Endodermal cell (in vitro differentiated cells): ENCODE measurements at regions not wholly inside any gene's neighbourhood (a gene's known extent, or its start where the extent isn't known, plus 50 kb on each side); places are given as distances from the start of the nearest gene placed in this dataset.

Experiments
- DNase-seq: peaks from one replicate; pipeline ENCODE4 v3.0.0-alpha.2; 2017
- H3K27ac ChIP-seq: 2 replicates; pipeline ENCODE4 v1.5.1; 2013; ENCODE audit warnings: mild to moderate bottlenecking, low read depth, low read length, moderate library complexity
- H3K27me3 ChIP-seq: 2 replicates; pipeline ENCODE4 v1.6.1; 2013; ENCODE audit warnings: mild to moderate bottlenecking, low read length, moderate library complexity; ENCODE audit not compliant: insufficient read depth, control insufficient read depth, poor library complexity, severe bottlenecking
- H3K36me3 ChIP-seq: 2 replicates; pipeline ENCODE4 v1.7.0; 2013; ENCODE audit warnings: mild to moderate bottlenecking, low read length, moderate library complexity; ENCODE audit not compliant: control insufficient read depth, insufficient read depth
- H3K4me1 ChIP-seq: one replicate; pipeline ENCODE4 v1.7.0; 2013; ENCODE audit warnings: low read length; ENCODE audit not compliant: control insufficient read depth, insufficient read depth
- H3K4me3 ChIP-seq: 2 replicates; pipeline ENCODE4 v1.5.1; 2013; ENCODE audit warnings: mild to moderate bottlenecking, low read length, moderate library complexity
- H3K9ac ChIP-seq: 2 replicates; pipeline ENCODE4 v1.6.1; 2013; ENCODE audit warnings: mild to moderate bottlenecking, low read length, moderate library complexity; ENCODE audit not compliant: poor library complexity, severe bottlenecking; ENCODE audit errors: extremely low read depth
- H3K9me3 ChIP-seq: 2 replicates; pipeline ENCODE4 v1.6.1; 2013; ENCODE audit warnings: mild to moderate bottlenecking, low read length, moderate library complexity; ENCODE audit not compliant: control insufficient read depth
- H3K27ac Mint-ChIP-seq: 2 replicates; pipeline ENCODE4 v1.8.0; 2020; ENCODE audit warnings: mixed read lengths
- H3K27me3 Mint-ChIP-seq: 2 replicates; pipeline ENCODE4 v1.8.0; 2021; ENCODE audit warnings: mild to moderate bottlenecking, mixed read lengths; ENCODE audit not compliant: insufficient read depth
- H3K36me3 Mint-ChIP-seq: 2 replicates; pipeline ENCODE4 v1.8.0; 2020; ENCODE audit warnings: low read depth, mixed read lengths
- H3K4me1 Mint-ChIP-seq: 2 replicates; pipeline ENCODE4 v1.8.0; 2020; ENCODE audit warnings: mixed read lengths
- H3K4me3 Mint-ChIP-seq: 2 replicates; pipeline ENCODE4 v1.8.0; 2020; ENCODE audit warnings: mild to moderate bottlenecking, moderate library complexity, mixed read lengths
- H3K9me3 Mint-ChIP-seq: 2 replicates; pipeline ENCODE4 v1.8.0; 2020; ENCODE audit warnings: mild to moderate bottlenecking, mixed read lengths
- WGBS, 2 experiments: methylation state at CpG; one replicate each; pipeline versions ENCODE4 v1.1.5 to v1.1.7; 2013; ENCODE audit warnings: missing lambda C conversion rate in 2 of 2, mixed read lengths in 1 of 2; ENCODE audit not compliant: insufficient coverage in 1 of 2, insufficient read length in 1 of 2; 5-methylcytosine and 5-hydroxymethylcytosine counted together
- TF ChIP-seq, protein P1 (sequence below): fragments of 200-600 bp; sonication (generic); conservative IDR thresholded peaks from 2 replicates; pipeline ENCODE4 v1.5.0; 2021; ENCODE audit warnings: antibody characterized with exemption, mild to moderate bottlenecking

DNA sequence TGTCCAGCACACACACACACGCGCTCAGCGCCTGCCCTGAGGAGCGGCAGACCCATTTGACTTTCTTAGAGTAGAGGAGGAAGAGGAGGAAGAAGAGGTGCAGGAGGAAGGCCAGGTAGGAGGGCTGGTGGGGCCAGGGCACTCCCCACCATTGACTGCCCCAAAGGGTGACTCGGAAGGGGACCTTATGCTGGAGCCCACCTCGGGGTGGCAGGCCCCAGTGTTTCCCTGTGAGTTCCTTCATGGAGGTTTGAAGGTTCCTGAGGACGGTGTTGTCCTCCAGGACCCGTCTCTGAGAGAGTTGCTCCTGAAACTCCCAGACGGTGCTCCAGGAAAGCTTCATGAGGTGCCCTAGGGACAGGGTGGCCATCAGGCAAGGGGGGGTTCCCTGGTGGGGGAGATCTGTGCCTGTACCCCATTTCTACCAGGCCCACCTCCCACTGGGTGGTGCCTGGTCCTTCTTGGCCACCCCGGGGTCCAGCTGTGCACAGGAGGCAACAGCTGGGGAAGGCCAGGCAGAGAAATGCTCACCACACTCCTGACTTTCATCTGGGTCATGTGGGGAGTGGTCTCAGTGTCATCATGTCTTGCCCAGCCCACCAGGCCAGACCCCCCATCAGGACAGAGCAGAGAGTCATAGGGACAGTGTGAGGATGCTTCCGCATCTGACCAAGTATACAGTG lies 89.5 kb downstream of the TNFRSF13B start:
- Histone ChIP-seq H3K9me3 (peaks cover 5% of the 10 kb centered on the region), H3K9ac (no peak overlapping the region), H3K36me3 (no peaks in the 10 kb centered on the region), H3K4me3 (no peak overlapping the region), H3K27me3 (no peaks in the 10 kb centered on the region), H3K4me1 (no peaks in the 10 kb centered on the region), H3K27ac (no peak overlapping the region)
- peaks cover 4% of the 10 kb centered on the region for H3K9me3 Mint-ChIP-seq
- no peaks in the 10 kb centered on the region for H3K36me3 Mint-ChIP-seq
- H3K27me3 Mint-ChIP-seq = no peaks in the 10 kb centered on the region
- H3K4me1 Mint-ChIP-seq = no peaks in the 10 kb centered on the region
- TF ChIP-seq, protein P1, sequence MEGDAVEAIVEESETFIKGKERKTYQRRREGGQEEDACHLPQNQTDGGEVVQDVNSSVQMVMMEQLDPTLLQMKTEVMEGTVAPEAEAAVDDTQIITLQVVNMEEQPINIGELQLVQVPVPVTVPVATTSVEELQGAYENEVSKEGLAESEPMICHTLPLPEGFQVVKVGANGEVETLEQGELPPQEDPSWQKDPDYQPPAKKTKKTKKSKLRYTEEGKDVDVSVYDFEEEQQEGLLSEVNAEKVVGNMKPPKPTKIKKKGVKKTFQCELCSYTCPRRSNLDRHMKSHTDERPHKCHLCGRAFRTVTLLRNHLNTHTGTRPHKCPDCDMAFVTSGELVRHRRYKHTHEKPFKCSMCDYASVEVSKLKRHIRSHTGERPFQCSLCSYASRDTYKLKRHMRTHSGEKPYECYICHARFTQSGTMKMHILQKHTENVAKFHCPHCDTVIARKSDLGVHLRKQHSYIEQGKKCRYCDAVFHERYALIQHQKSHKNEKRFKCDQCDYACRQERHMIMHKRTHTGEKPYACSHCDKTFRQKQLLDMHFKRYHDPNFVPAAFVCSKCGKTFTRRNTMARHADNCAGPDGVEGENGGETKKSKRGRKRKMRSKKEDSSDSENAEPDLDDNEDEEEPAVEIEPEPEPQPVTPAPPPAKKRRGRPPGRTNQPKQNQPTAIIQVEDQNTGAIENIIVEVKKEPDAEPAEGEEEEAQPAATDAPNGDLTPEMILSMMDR = no peak
- no peak overlapping the region for H3K4me3 Mint-ChIP-seq
- no peak overlapping the region for H3K27ac Mint-ChIP-seq
- 94 to 97% methylated on average over 6 to 11 of the region's 11 CpGs for WGBS, 2 experiments
- DNase-seq = no peak

DNA sequence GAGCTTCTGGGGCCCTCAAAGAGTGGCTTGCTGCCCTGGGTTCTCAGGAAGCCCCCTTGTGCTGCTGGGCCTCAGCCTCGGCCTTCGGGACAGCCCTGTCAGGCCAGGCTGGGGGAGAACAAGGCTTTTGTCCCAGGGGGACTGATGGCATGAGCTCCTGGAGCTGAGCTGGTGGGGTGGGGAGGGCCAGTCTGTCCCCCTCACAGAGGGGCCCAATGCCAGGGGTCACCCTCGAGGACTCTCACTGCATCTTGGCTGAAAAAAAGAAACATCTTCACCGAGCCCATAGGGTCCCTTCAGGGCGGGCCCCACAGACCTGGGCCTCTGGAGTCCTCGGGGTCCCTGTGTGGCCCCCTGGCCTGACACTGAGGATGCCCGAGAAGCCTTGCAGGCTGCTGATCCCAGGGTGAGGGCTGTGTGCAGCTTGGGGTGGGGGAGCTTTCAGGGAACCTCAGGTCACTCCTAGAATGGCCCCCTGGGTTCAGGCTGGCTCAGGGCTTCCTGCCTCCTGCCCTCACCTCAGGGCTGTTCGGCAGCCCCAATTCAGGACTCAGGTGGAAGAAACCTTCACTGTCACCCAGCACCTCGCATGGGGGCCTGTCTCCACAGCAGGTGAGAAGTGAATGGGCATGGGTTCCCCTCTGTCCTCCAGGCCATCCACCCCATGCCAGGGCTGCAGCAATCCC lies 90.5 kb downstream of the TNFRSF13B start:
- H3K9me3 Mint-ChIP-seq = peaks cover 9% of the 10 kb centered on the region
- TF ChIP-seq, protein P1 = no peak

DNA sequence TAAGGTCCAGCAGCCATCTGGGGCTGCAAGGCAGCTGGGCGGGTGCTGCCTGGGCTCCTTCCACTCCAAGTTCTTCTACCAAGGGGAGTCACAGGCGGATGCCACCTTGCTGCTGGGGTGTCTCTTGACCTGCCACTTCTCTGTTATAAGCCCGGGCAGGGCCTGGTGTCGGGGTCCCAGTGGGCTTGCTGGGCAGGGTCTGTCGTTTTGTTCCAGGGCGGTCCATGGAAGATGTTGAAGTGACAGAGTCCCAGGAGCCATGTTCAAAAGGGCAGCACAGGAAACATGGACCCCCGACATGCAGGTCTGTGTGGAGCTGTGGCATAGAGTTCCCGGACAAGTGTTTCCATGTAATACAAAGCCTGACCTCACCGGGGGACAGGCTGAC lies 91.1 kb downstream of the TNFRSF13B start:
- no peak overlapping the region for H3K9ac ChIP-seq
- no peak overlapping the region for H3K4me3 Mint-ChIP-seq
- peak; percentile 26 for DNase-seq
- 87 to 93% methylated on average over 9 of the region's 9 CpGs for WGBS, 2 experiments
- H3K4me1 ChIP-seq = no peaks in the 10 kb centered on the region
- H3K36me3 Mint-ChIP-seq = no peaks in the 10 kb centered on the region
- peaks cover 9% of the 10 kb centered on the region for H3K9me3 ChIP-seq
- no peak overlapping the region for H3K27ac Mint-ChIP-seq
- no peak overlapping the region for H3K27ac ChIP-seq
- peaks cover 9% of the 10 kb centered on the region for H3K9me3 Mint-ChIP-seq
- TF ChIP-seq, protein P1 = no peak
- H3K4me3 ChIP-seq = no peak overlapping the region
- no peaks in the 10 kb centered on the region for H3K27me3 Mint-ChIP-seq
- no peaks in the 10 kb centered on the region for H3K27me3 ChIP-seq
- no peaks in the 10 kb centered on the region for H3K4me1 Mint-ChIP-seq
- H3K36me3 ChIP-seq = no peaks in the 10 kb centered on the region

More for the DNA sequence above, 90.5 kb downstream of the TNFRSF13B start:
- Histone ChIP-seq H3K4me3 (no peak overlapping the region), H3K9me3 (peaks cover 9% of the 10 kb centered on the region), H3K27ac (no peak overlapping the region), H3K9ac (no peak overlapping the region), H3K27me3 (no peaks in the 10 kb centered on the region), H3K4me1 (no peaks in the 10 kb centered on the region), H3K36me3 (no peaks in the 10 kb centered on the region)
- no peak overlapping the region for H3K27ac Mint-ChIP-seq
- no peaks in the 10 kb centered on the region for H3K36me3 Mint-ChIP-seq
- peak; percentile 25 for DNase-seq
- no peaks in the 10 kb centered on the region for H3K27me3 Mint-ChIP-seq
- no peaks in the 10 kb centered on the region for H3K4me1 Mint-ChIP-seq
- H3K4me3 Mint-ChIP-seq = no peak overlapping the region
- WGBS, 2 experiments = 87% methylated on average over 9 of the region's 9 CpGs; no CpG with 5 or more reads in 1 of the 2 experiments
